Activated CD4-positive, alpha-beta T cell treated with anti-CD3 and anti-CD28 coated beads, Interleukin-2, amount 50 U/mL, for 48 hours (primary cell): ENCODE measurements at regions not wholly inside any gene's neighbourhood (a gene's known extent, or its start where the extent isn't known, plus 50 kb on each side); places are given as distances from the start of the nearest gene placed in this dataset.
"Not testable (repeated sequence)": the region's sequence is repeated elsewhere in the genome, so short reads cannot be mapped to it uniquely, and the experiment has no call there.

Experiments
- DNase-seq, 2 experiments: peaks; one replicate each; pipeline ENCODE4 v3.0.0-alpha.2; 2020

DNA sequence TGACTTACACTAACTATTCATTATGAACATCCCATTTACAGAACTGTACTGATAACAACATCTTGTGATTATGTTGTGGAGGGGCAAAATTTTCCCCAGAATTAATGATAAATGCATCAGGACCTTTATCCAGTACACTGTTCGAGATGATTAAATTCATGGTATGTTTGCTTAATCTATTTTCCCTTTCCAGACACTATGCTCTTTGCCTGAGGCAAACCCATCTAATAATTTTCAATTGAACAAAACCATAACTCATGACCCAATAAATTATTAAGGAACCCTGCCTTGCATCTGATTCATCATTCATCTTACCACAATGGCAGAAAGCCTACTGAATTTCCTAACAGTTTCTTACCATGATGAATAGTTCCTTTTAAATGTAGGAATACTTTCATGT, 385.0 kb downstream of the DSEL start:
- DNase-seq, result no peak

- DNase-seq, result not testable (repeated sequence)
Observed at GRCh38 chr18:67126751-67127150, 389.8 kb downstream of the DSEL start.

GRCh38 chr18:67123901-67124300, 392.6 kb downstream of the DSEL start:
- no peak for DNase-seq

- no peak for DNase-seq
Observed at GRCh38 chr18:67117804-67118203, 398.7 kb downstream of the DSEL start.

DNA sequence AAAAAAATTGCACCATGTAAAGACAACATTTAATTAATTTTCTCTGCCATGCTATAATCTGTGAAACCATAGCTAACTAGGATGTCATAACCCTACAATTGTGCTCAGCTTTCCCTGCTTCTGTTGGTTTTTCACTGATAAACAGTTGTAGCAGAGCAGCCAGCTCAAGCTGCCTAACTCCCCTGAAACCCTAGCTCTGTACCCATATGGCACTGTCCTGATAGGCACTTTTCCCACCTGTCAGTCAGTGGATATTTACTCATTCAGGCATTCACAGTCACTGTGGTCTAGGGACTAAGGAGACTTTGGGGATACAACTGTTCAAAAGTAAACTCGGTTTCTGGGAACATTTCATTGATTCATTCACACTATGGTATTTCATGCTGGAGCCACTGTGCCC, 407.0 kb downstream of the DSEL start:
- no peak for DNase-seq

- no peak for DNase-seq
Observed at GRCh38 chr18:67108894-67109293, 407.6 kb downstream of the DSEL start.

DNA sequence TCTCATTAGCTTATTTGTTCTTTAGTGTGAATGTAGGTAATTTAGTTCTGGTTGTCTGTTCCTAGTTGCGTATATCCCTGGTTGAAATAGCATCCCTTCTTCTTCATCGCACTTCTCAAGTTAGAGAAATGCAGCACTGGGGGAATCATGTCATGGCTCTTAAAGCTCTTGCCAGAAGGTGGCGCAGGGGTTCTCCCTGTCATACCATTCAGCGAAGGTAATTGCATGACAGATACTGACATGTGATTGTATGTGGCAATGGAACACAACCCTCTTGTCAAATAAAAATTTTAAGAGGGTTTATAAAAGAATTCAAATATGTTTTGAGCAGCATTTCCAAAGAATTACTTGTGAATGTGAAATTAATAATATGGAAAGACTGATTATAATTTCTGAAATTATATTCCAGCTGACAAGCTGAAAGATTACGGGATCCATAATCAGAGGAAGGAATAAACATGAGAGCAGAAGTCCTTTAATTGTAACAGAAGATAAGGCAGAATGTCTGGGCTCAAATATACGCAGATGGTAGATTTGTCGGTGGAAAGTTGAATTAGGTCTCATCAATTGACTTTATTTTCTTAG, 411.7 kb downstream of the DSEL start:
- DNase-seq, result peak; percentile 42 to 54

DNA sequence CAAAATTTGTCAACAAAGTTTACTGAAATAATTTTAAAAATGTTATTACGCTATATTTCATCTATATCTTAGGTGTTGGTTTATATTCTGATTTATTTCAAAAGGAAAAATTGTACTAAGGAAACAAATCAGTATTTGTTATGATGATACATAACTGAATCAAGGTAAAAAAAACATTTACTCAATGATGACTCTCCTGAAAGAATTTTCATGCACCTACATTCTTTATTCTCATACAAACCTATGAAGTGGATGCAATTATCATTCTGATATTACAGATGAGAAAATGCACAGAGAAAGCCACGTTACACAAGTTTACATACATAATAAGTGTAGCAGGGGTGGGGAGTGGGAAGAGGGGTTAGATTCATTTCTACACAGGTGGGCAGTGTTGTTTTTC, 422.4 kb downstream of the DSEL start:
- no peak for DNase-seq

DNA sequence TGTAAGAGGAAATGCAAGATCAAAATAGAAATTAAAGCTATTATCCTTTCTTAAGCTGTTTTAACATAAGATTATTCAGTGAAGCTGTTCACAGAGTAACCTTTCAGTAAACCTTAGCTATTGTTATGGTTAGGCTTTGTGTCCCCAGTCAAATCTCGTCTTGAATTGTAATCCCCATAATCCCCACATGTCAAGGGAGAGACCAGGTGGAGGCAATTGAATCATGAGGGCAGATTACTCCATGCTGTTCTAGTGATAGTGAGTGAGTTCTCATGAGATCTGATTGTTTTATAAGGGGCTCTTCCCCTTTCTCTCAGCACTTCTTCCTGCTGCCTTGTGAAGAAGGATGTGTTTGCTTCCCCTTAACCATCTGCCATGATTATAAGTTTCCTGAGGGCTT, 424.4 kb downstream of the DSEL start:
- no peak for DNase-seq

GRCh38 chr18:67081482-67082211, 434.9 kb downstream of the DSEL start:
- no peak for DNase-seq

GRCh38 chr18:67080601-67081000, 435.9 kb downstream of the DSEL start:
- no peak for DNase-seq

DNA sequence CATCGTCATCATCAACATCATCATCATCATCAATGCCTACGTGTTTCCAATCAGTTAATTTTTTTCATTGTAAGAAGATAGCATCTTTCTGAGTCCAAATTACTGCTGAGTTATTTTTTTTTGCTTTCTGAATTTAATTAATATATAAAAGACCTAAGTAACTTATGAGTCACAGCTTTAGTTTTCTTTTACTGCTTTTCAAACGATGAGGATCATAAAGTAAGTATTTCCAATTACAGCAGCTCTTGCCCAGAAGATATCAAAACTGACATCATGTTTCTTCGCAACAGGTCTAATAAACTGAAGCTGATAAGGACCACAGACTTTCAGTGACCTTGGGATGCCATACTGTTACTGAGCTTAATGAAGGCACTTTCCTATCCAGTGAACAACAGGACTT, 442.2 kb downstream of the DSEL start:
- DNase-seq, result no peak

GRCh38 chr18:67072791-67073190, 443.7 kb downstream of the DSEL start:
- DNase-seq, result no peak

GRCh38 chr18:67068608-67069007, 447.9 kb downstream of the DSEL start:
- DNase-seq, result no peak

DNA sequence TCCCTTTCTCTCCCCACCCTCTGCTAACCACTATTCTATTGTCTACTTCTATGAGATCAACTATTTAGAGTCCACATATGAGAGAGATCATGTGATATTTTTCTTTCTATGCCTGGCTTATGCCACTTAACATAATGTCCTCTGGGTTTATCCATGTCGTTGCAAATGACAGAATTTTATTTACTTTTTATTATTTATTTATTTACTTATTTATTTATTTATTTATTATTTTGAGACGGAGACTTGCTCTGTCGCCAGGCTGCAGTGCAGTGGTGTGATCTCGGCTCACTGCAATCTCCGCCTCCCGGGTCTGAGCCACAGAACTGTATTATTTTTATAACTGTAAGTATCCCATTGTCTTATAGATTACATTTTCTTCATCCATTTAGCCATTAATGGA, 443.4 kb upstream of the CDH19 start:
- DNase-seq, result no peak

- DNase-seq, result no peak
Observed at GRCh38 chr18:67043276-67043675, 439.4 kb upstream of the CDH19 start.

DNA sequence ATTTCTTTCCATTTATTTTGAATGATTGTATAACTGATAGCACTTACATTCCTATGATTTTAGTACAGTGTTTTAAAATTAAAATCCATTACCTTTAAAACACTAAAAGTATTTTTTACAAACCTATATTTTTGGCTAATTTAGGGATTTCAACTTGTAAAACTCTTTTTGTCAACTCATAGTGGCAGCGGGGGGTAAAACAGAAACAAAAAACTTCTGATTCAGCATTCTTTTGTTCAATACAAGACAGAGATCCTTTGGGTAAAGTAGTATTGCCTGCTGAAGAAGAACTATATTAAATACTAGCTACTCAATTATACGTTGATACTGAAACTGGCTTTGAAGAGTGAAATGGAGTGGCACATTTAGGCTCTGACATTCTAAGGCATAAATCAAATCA, 437.4 kb upstream of the CDH19 start:
- no peak for DNase-seq

DNA sequence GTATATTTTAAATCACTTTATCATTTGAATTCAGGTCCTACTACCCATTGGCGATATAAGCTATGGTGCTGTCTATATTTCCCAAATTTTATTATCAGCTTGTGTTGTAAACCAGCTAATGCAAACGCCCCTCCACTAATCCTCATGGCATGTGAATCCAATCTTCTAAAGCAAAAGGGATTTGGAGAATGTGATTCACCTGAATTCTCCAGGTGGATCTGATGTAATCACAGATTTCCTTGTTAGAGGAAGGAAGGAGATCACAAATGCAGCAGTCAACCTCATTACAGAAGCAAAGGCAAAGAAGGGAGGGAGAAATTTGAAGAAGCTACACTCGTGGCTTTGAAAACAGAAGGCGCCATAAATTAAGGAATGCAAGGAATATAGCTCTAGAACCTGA, 431.1 kb upstream of the CDH19 start:
- DNase-seq, result no peak

DNA sequence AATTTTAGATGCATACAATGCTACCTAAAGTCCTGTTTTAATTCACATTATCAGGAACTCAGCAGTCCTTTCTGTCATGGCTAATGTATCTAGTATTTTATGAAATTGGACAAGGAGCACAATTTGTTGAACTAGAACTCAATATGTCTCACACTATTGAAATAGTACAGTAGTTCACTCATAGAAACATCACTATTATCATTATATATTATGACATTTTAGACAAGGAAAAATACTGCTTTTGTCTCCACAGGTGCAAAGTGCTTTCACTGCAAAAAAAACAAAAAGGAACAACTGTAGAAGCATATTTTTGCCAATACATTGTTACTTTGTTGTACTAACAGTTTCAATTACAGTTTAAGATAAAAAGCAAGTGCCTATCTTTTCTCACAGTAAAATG, 419.2 kb upstream of the CDH19 start:
- no peak for DNase-seq

DNA sequence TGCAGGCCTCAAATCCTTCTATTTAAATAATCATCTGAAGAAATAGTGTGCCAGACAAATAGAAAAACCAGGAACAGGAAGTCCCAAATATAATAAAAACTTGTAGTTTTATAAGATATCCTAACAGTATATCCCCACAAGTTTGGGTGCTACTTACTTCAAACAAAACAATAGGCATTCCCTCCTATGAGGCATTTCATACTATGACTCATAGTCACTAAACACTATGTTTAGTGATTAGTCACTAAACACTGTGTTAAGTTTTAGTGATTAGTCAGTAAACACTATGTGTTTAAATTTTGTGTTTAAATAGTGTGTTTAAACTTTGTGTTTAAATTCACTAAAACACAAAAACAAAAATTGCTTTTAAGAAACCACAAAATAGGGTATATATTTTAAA, 407.0 kb upstream of the CDH19 start:
- DNase-seq, result no peak

DNA sequence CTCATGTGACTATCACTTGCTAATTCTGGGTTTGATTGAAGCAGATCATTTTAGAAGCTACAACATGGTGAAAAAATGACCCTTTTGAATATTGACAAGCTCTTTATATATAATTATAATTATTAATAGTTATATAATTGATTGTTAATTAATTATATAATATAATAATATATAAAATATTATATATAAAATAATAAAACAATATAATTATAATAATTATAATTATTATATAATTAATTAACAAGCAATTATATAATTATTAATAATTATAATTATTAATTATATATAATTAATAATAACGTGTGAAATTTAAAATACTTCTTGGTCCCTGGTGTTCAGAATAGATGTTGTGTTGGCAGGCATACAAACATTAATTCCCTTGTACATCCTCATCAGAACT, 404.1 kb upstream of the CDH19 start:
- no peak for DNase-seq

DNA sequence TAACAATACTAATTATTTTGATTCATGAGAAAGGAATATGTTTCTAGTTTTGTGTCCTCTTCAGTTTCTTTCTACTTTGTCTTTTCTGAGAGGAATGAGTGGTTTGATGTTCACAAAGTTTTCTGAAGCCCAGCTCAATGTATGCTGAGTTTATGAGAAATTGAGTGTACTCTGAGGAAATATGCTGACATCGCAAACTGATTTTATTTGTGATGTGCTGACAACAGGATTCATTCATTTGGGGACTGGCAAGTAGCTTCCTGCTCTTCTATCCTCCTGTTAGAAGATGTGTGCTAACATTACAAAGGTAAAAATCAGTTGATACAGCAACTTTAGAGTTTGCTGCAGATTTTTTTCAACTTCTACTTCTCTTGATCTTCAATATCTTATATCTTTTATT, 403.2 kb upstream of the CDH19 start:
- DNase-seq, result no peak

DNA sequence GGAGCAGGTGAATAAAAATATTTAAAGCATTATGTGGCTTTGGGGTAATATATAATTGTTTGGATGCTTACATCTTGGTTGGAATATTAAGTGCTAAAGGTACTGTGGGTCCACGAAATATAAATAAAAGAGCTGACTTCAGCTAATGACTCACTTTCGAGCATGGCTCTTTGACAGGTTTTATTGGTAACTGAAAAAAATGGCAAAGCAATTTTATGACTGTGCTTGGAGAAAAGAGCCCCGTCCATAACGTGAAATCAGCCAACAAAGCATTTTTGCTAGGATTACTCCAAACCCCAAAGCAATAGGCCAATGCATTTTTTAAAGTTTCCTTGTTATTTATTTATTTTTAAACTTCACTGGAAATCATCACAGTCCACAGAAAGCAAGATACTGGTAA, 397.2 kb upstream of the CDH19 start:
- no peak for DNase-seq

- DNase-seq, result no peak
Observed at GRCh38 chr18:66999003-66999402, 395.1 kb upstream of the CDH19 start.

DNA sequence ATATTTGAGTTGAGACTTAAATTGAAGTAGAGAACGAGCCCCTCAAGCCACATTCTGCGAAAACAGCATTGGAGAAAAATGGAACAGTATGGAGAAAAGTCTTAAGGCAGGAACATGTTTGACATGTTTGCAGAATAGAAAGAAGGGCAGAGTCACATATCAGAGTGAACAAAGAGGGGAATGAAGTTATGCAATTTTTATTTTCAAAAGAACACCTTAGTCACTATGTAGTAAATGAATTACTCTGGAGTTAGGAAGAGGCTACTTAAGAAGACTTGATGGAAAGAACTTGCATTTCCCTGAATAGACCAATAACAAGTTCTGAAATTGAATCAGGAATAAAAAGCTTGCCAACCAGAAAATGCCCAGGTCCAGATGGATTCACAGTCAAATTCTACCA, 391.4 kb upstream of the CDH19 start:
- DNase-seq, result no peak
